Ishikawa (cell line): ENCODE measurements at regions not wholly inside any gene's neighbourhood (a gene's known extent, or its start where the extent isn't known, plus 50 kb on each side); places are given as distances from the start of the nearest gene placed in this dataset.

Experiments
- CEBPB ChIP-seq: IDR thresholded peaks from 2 replicates; pipeline ENCODE4 v1.6.1; 2012
- CREB1 ChIP-seq: IDR thresholded peaks from 2 replicates; pipeline ENCODE4 v1.6.1; 2012; ENCODE audit warnings: low read depth
- EGR1 ChIP-seq: IDR thresholded peaks from 2 replicates; pipeline ENCODE4 v1.6.1; 2012
- EP300 ChIP-seq: IDR thresholded peaks from 2 replicates; pipeline ENCODE4 v1.6.1; 2012; ENCODE audit warnings: borderline replicate concordance
- FOXM1 ChIP-seq: IDR thresholded peaks from 2 replicates; pipeline ENCODE4 v1.6.1; 2012; ENCODE audit warnings: low read depth, borderline replicate concordance
- MAX ChIP-seq: IDR thresholded peaks from 2 replicates; pipeline ENCODE4 v1.6.1; 2012
- NFIC ChIP-seq: IDR thresholded peaks from 2 replicates; pipeline ENCODE4 v1.6.1; 2012
- RAD21 ChIP-seq: IDR thresholded peaks from 2 replicates; pipeline ENCODE4 v1.6.1; 2012; ENCODE audit warnings: low read depth
- REST ChIP-seq: IDR thresholded peaks from 2 replicates; pipeline ENCODE4 v1.6.1; 2012; ENCODE audit warnings: low read depth, mild to moderate bottlenecking
- TAF1 ChIP-seq: IDR thresholded peaks from 2 replicates; pipeline ENCODE4 v1.6.1; 2012; ENCODE audit warnings: low read depth, mild to moderate bottlenecking
- TCF12 ChIP-seq: IDR thresholded peaks from 2 replicates; pipeline ENCODE4 v1.6.1; 2012; ENCODE audit warnings: low read depth
- TEAD4 ChIP-seq: IDR thresholded peaks from 2 replicates; pipeline ENCODE4 v1.6.1; 2012
- USF1 ChIP-seq: IDR thresholded peaks from 2 replicates; pipeline ENCODE4 v1.6.1; 2012
- YY1 ChIP-seq: IDR thresholded peaks from 2 replicates; pipeline ENCODE4 v1.6.1; 2012; ENCODE audit warnings: low read depth
- ZBTB7A ChIP-seq: IDR thresholded peaks from 2 replicates; pipeline ENCODE4 v1.6.1; 2012; ENCODE audit warnings: low read depth

GRCh38 chr2:180609626-180610340 lies 370.6 kb upstream of the UBE2E3 start:
- TF ChIP-seq FOXM1 (no peak), NFIC (no peak), EP300 (no peak), REST (no peak), CEBPB (no peak), TAF1 (no peak), USF1 (no peak), CREB1 (no peak), YY1 (no peak), EGR1 (no peak), RAD21 (no peak), MAX (no peak), TCF12 (no peak)

- TF ChIP-seq RAD21 (no peak), TAF1 (no peak), REST (no peak)
Measured at GRCh38 chr2:180607514-180608049, 372.8 kb upstream of the UBE2E3 start.

- TF ChIP-seq ZBTB7A, result no peak
- no peak for TF ChIP-seq TEAD4
- TF ChIP-seq RAD21, result peak; percentile 35
- no peak for TF ChIP-seq TAF1
- no peak for TF ChIP-seq CREB1
- TF ChIP-seq USF1, result no peak
- TF ChIP-seq NFIC, result no peak
- TF ChIP-seq YY1, result no peak
Measured at GRCh38 chr2:180604077-180604476, 376.3 kb upstream of the UBE2E3 start.

GRCh38 chr2:180601016-180601415 lies 379.4 kb upstream of the UBE2E3 start:
- TF ChIP-seq FOXM1 (no peak), RAD21 (no peak), CREB1 (no peak), TAF1 (no peak)

GRCh38 chr2:180599804-180600203 lies 380.6 kb upstream of the UBE2E3 start:
- TF ChIP-seq TCF12 (no peak), FOXM1 (no peak), YY1 (no peak), TAF1 (no peak), NFIC (no peak), CEBPB (no peak), EP300 (no peak), EGR1 (no peak)

- TF ChIP-seq FOXM1, result no peak
- no peak for TF ChIP-seq CEBPB
- no peak for TF ChIP-seq TEAD4
Measured at GRCh38 chr2:180597179-180597578, 383.2 kb upstream of the UBE2E3 start.

- TF ChIP-seq TEAD4 (no peak), REST (no peak), EGR1 (no peak), NFIC (no peak), RAD21 (no peak), FOXM1 (no peak), USF1 (no peak), MAX (no peak), TCF12 (no peak), CEBPB (no peak), CREB1 (no peak), ZBTB7A (no peak), TAF1 (no peak), EP300 (no peak), YY1 (no peak)
Measured at GRCh38 chr2:180596453-180596852, 384.0 kb upstream of the UBE2E3 start.
